ENCODE measurements at regions not wholly inside any gene's neighbourhood (a gene's known extent, or its start where the extent isn't known, plus 50 kb on each side); places are given as distances from the start of the nearest gene placed in this dataset.

DNA sequence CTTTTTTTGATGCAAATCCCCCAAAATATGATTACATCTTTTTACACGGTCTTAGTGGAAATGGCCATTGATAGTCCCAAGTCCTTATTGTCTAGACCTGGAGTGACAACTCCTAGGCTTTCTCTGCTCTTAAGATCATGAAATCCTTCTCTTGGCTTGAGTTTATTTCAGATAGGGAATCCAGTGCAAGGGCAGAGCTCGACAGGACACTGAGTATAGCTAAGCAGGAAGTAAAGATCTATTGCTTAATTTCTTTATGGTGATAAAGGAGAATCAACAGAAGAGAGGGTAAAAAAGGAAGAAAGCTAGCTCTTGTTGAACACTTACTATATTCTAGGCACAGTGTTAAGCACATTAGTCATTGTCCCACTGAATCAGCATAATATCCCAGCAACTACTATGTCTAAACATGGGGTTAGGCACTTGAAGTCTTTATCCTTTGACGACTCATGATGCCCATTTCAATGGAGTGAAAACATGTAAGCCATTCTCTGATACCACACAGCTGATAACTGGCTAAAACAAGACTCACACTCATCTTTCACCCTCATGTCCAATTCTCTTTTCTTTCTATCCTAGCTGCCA is 74.1 kb upstream of the LRATD1 start:
- Histone ChIP-seq H3K4me1 (ENCODE audit: control insufficient read depth in 2 of 2, insufficient read depth in 2 of 2, low read length in 2 of 2) (no peaks in the 10 kb centered on the region), H2AFZ (ENCODE audit: insufficient read depth, low read depth, low read length, poor library complexity, severe bottlenecking) (no peak overlapping the region), H3K36me3 (replicated peaks in 1 of 2; ENCODE audit: control extremely low read depth in 1 of 2, control insufficient read depth in 1 of 2, extremely low read depth in 1 of 2, insufficient read depth in 2 of 2, low read length in 1 of 2) (no peaks in the 10 kb centered on the region), H3K79me2 (ENCODE audit: control insufficient read depth, insufficient read depth, low read length) (no peaks in the 10 kb centered on the region), H3K4me3 (ENCODE audit: control extremely low read depth in 1 of 5, extremely low read depth in 1 of 5, insufficient read depth in 1 of 5, low read depth in 2 of 5, low read length in 4 of 5) (no peak overlapping the region), H3K9ac (ENCODE audit: low read length) (no peak overlapping the region), H3K27me3 (replicated peaks in 1 of 4; ENCODE audit: control extremely low read depth in 1 of 4, control insufficient read depth in 3 of 4, insufficient read depth in 4 of 4, low read length in 3 of 4) (no peaks in the 10 kb centered on the region), H3K4me2 (replicated peaks; ENCODE audit: low read depth, low read length, poor library complexity, severe bottlenecking) (no peak overlapping the region), H3K27ac (ENCODE audit: low read length in 2 of 2) (no peak overlapping the region), H3K9me3 (ENCODE audit: control extremely low read depth in 1 of 3, control insufficient read depth in 2 of 3, insufficient read depth in 1 of 3, low read length in 2 of 3) (no peaks in the 10 kb centered on the region), H4K20me1 (ENCODE audit: control insufficient read depth, insufficient read depth, low read length, poor library complexity, severe bottlenecking) (no peaks in the 10 kb centered on the region)
- no peaks in the 10 kb centered on the region for H3K9me3 Mint-ChIP-seq (ENCODE audit: insufficient read depth)
- ChIA-PET CTCF (no interaction called here), POLR2A (no interaction called here)
- H3K27me3 Mint-ChIP-seq = no peaks in the 10 kb centered on the region
- WGBS (ENCODE audit: insufficient coverage) = 75% methylated on average over 2 of the region's 3 CpGs
- ATAC-seq (ENCODE audit: low read depth) = no peak
- no peak overlapping the region for H3K27ac Mint-ChIP-seq
- DNase-seq = no peak
- no peak for TF ChIP-seq EZH2 (IDR thresholded peaks at IDR 0.05; ENCODE audit: borderline replicate concordance, insufficient read depth, low read depth, low read length, poor library complexity, severe bottlenecking)
- TF ChIP-seq, protein P1, sequence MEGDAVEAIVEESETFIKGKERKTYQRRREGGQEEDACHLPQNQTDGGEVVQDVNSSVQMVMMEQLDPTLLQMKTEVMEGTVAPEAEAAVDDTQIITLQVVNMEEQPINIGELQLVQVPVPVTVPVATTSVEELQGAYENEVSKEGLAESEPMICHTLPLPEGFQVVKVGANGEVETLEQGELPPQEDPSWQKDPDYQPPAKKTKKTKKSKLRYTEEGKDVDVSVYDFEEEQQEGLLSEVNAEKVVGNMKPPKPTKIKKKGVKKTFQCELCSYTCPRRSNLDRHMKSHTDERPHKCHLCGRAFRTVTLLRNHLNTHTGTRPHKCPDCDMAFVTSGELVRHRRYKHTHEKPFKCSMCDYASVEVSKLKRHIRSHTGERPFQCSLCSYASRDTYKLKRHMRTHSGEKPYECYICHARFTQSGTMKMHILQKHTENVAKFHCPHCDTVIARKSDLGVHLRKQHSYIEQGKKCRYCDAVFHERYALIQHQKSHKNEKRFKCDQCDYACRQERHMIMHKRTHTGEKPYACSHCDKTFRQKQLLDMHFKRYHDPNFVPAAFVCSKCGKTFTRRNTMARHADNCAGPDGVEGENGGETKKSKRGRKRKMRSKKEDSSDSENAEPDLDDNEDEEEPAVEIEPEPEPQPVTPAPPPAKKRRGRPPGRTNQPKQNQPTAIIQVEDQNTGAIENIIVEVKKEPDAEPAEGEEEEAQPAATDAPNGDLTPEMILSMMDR (IDR thresholded peaks at IDR 0.05) = no peak
- no peaks in the 10 kb centered on the region for H3K4me1 Mint-ChIP-seq
- intact Hi-C loops (cut with micrococcal nuclease) = no loop called here
- no peak overlapping the region for H3K4me3 Mint-ChIP-seq

DNA sequence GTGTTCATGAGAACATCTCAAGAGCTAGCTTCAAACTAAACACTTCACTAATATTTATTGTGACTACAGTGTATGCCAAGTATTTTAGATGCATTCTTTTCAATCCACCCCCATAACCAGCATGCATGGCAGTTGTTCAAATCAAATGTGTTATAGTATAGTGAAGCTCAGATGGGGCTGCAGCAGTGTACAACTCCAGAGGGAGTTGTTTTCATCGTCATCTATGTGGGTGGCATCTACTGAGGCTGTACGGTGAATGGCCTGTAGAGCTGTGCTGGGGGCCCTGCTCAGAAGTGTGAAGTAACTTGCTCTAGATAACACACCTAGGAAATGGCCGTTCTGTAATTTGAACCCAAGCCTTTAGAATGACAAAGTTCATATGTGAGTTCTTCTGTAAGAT is 71.8 kb upstream of the LRATD1 start:
- Histone ChIP-seq H4K20me1 (ENCODE audit: control insufficient read depth, insufficient read depth, low read length, poor library complexity, severe bottlenecking) (no peaks in the 10 kb centered on the region), H3K27me3 (replicated peaks in 1 of 4; ENCODE audit: control extremely low read depth in 1 of 4, control insufficient read depth in 3 of 4, insufficient read depth in 4 of 4, low read length in 3 of 4) (no peaks in the 10 kb centered on the region), H3K4me1 (ENCODE audit: control insufficient read depth in 2 of 2, insufficient read depth in 2 of 2, low read length in 2 of 2) (no peaks in the 10 kb centered on the region), H3K4me2 (replicated peaks; ENCODE audit: low read depth, low read length, poor library complexity, severe bottlenecking) (no peak overlapping the region), H3K36me3 (replicated peaks in 1 of 2; ENCODE audit: control extremely low read depth in 1 of 2, control insufficient read depth in 1 of 2, extremely low read depth in 1 of 2, insufficient read depth in 2 of 2, low read length in 1 of 2) (no peaks in the 10 kb centered on the region), H3K9me3 (ENCODE audit: control extremely low read depth in 1 of 3, control insufficient read depth in 2 of 3, insufficient read depth in 1 of 3, low read length in 2 of 3) (no peaks in the 10 kb centered on the region), H2AFZ (ENCODE audit: insufficient read depth, low read depth, low read length, poor library complexity, severe bottlenecking) (no peak overlapping the region), H3K9ac (ENCODE audit: low read length) (no peak overlapping the region), H3K4me3 (ENCODE audit: control extremely low read depth in 1 of 5, extremely low read depth in 1 of 5, insufficient read depth in 1 of 5, low read depth in 2 of 5, low read length in 4 of 5) (no peak overlapping the region), H3K27ac (ENCODE audit: low read length in 2 of 2) (no peak overlapping the region), H3K79me2 (ENCODE audit: control insufficient read depth, insufficient read depth, low read length) (no peaks in the 10 kb centered on the region)
- Mint-ChIP-seq H3K4me3 (no peak overlapping the region), H3K4me1 (no peaks in the 10 kb centered on the region), H3K27ac (no peak overlapping the region), H3K27me3 (no peaks in the 10 kb centered on the region), H3K9me3 (ENCODE audit: insufficient read depth) (no peaks in the 10 kb centered on the region)
- intact Hi-C loops (cut with micrococcal nuclease) = no loop called here
- ChIA-PET POLR2A (no interaction called here), CTCF (no interaction called here)
- WGBS (ENCODE audit: insufficient coverage) = 88% methylated on average over 3 of the region's 3 CpGs
- ATAC-seq (ENCODE audit: low read depth) (no peak), DNase-seq (no peak)
- TF ChIP-seq, protein P1 (IDR thresholded peaks at IDR 0.05) = no peak
- no peak for TF ChIP-seq EZH2 (IDR thresholded peaks at IDR 0.05; ENCODE audit: borderline replicate concordance, insufficient read depth, low read depth, low read length, poor library complexity, severe bottlenecking)

All from B cell (primary cell).